ENCODE measurements at regions not wholly inside any gene's neighbourhood (a gene's known extent, or its start where the extent isn't known, plus 50 kb on each side); places are given as distances from the start of the nearest gene placed in this dataset.

DNA sequence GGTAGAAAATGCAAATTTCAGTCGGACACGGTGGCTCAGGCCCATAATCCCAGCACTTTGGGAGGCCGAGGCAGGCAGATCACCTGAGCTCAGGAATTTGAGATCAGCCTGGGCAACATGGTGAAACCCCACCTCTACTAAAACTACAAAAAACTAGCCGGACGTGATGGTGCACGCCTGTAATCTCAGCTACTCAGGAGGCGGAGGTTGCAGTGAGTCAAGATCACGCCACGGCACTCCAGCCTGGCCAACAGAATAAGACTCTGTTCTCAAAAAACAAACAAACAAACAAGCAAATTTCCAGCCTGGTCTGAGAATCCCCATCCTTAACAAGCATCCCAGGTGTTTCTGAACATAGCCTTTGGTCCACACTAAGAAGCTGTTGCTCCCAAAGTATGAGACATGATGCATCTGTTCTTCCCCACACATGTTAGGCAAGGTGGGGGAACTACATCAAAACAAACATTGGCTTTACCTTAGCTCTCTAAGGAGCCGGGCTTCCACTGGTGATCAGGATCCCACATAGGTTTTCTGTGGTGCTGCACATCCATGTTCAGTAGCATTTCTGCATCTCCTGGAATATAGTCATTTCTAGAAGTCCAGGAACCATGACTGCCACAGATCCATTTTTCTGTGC is 92.5 kb upstream of the DMRT1 start:
- peaks cover 10% of the 10 kb centered on the region for H3K4me1 ChIP-seq (replicated peaks)
- H3K9me3 ChIP-seq = no peaks in the 10 kb centered on the region
- WGBS = 38% methylated on average over 10 of the region's 10 CpGs
- no peaks in the 10 kb centered on the region for H3K27me3 ChIP-seq (replicated peaks; ENCODE audit: insufficient read depth)
- peak; percentile 52 for TF ChIP-seq POLR2AphosphoS5 (IDR thresholded peaks at IDR 0.05)
- no peak for TF ChIP-seq POLR2A (IDR thresholded peaks at IDR 0.05)
- no peaks in the 10 kb centered on the region for H3K36me3 ChIP-seq
- no peak overlapping the region for H3K4me3 ChIP-seq
- peak; percentile 49 for DNase-seq (ENCODE audit: low spot score)
- peak overlapping the region; percentile 66 to 75 for H3K27ac ChIP-seq
- intact Hi-C loops (cut with DNase I) = loop anchor here (5.0 kb wide), 1 partner anchor 42 kb away; no protein-coding TSS in a partner anchor

- no peak for TF ChIP-seq POLR2A (IDR thresholded peaks at IDR 0.05)
- TF ChIP-seq CTCF (IDR thresholded peaks at IDR 0.05) = no peak
- no peak for TF ChIP-seq POLR2AphosphoS5 (IDR thresholded peaks at IDR 0.05)
- intact Hi-C loops (cut with DNase I) = loop anchor here (5.0 kb wide), 1 partner anchor 42 kb away; no protein-coding TSS in a partner anchor
- peak overlapping the region in 1 of 2 donors; percentile 75 for H3K27ac ChIP-seq
- DNase-seq (ENCODE audit: low spot score) = no peak
- H3K9me3 ChIP-seq = no peaks in the 10 kb centered on the region
- peaks cover 8% of the 10 kb centered on the region for H3K4me1 ChIP-seq (replicated peaks)
- WGBS = 44% methylated on average over 5 of the region's 5 CpGs
- no peaks in the 10 kb centered on the region for H3K36me3 ChIP-seq
- H3K27me3 ChIP-seq (replicated peaks; ENCODE audit: insufficient read depth) = no peaks in the 10 kb centered on the region
- H3K4me3 ChIP-seq = no peak overlapping the region
Observed at GRCh38 chr9:749716-750115, 91.8 kb upstream of the DMRT1 start.

DNA sequence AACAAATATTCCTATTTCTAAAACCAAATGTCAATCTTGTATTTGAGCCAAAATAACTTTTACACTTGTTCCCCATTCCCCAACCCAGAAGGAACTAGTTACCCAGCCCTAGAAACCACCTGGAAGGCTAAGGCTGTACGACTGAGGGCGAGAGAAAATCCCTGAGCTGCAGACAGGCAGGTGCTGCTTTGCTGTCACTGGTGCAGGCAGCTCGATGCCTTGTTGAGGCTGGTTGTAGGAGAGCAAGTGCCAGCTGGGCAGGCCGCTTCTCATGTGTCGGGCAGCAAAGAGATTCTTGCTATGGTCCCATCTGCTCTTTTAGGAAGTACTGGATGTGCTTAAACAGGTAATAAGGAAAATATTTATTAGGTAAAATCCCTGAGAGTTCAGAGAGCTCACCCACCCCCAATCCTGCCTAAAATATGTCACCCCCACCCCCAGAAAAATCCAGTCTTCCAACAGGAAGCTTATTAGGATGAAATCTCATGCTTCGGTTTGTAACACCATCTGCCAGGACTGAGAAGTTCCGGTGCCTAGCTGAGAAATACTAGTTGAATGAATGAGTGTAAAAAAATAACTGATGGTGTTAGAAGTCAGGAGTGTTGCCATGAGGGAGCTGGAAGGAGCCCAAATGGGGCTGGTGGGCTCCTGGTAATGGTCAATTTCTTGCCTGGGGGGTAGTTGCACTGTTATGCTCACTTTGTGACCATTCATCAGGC is 91.1 kb upstream of the DMRT1 start:
- DNase-seq (ENCODE audit: low spot score) = no peak
- 74% methylated on average over 7 of the region's 7 CpGs for WGBS
- peaks cover 3% of the 10 kb centered on the region for H3K4me1 ChIP-seq (replicated peaks)
- no peaks in the 10 kb centered on the region for H3K27me3 ChIP-seq (replicated peaks; ENCODE audit: insufficient read depth)
- intact Hi-C loops (cut with DNase I) = no loop called here
- no peak overlapping the region for H3K4me3 ChIP-seq
- no peaks in the 10 kb centered on the region for H3K36me3 ChIP-seq
- TF ChIP-seq POLR2AphosphoS5 (IDR thresholded peaks at IDR 0.05) (no peak), POLR2A (IDR thresholded peaks at IDR 0.05) (no peak), CTCF (IDR thresholded peaks at IDR 0.05) (no peak)
- no peaks in the 10 kb centered on the region for H3K9me3 ChIP-seq
- peak overlapping the region in 1 of 2 donors; percentile 75 for H3K27ac ChIP-seq

DNA sequence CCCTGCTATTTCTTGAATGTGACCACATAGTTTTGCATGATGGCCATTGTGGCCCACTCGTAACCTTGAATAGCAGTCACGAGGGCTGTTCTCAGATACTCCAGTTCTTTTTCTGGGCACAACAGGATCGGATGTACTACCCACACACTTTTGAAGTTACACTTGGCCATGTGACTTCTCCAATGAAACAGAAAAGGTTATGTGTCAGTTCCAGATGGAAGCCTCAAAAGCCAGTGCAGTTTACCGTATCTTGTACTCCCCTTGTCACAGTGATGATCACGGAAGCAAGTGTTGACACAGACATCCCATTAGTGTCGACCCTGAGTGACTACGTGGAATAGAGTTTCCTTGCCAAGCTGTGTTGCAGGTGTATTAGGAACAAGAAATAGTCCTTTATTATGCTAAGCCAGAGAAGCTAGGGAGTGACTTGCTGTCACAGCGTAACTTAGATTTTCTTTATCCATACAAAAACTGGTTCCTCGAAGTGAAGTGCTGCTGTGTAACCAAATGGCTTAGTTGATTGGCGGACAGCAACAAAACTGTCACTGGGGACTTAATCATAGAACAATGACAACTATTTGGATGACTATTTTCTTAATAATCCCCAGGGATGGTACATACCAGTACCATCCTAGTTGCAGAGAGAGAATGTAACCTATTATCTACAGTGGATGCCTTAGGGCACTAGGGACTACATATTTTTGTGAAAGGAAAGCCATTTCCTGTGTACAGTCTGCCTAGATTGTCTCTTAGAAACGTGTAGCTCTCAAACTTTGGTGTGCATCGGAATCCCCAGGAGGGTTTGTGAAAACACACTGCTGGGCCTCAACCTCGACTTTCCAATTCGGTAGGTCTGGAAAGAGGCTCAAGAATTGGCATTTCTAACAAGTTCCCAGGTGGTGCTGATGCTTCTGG is 90.1 kb upstream of the DMRT1 start:
- Histone ChIP-seq H3K9me3 (no peaks in the 10 kb centered on the region), H3K36me3 (no peaks in the 10 kb centered on the region), H3K4me1 (replicated peaks) (peaks cover 3% of the 10 kb centered on the region), H3K4me3 (no peak overlapping the region), H3K27ac (no peak overlapping the region), H3K27me3 (replicated peaks; ENCODE audit: insufficient read depth) (no peaks in the 10 kb centered on the region)
- no peak for DNase-seq (ENCODE audit: low spot score)
- TF ChIP-seq POLR2A (IDR thresholded peaks at IDR 0.05) (no peak), CTCF (IDR thresholded peaks at IDR 0.05) (no peak), POLR2AphosphoS5 (IDR thresholded peaks at IDR 0.05) (no peak)
- 58% methylated on average over 14 of the region's 14 CpGs for WGBS
- intact Hi-C loops (cut with DNase I) = no loop called here

- Histone ChIP-seq H3K27me3 (replicated peaks; ENCODE audit: insufficient read depth) (no peaks in the 10 kb centered on the region), H3K27ac (no peak overlapping the region), H3K4me1 (replicated peaks) (peaks cover 3% of the 10 kb centered on the region), H3K36me3 (no peaks in the 10 kb centered on the region), H3K4me3 (no peak overlapping the region), H3K9me3 (no peaks in the 10 kb centered on the region)
- WGBS = 77% methylated on average over 5 of the region's 5 CpGs
- no peak for TF ChIP-seq CTCF (IDR thresholded peaks at IDR 0.05)
- TF ChIP-seq POLR2A (IDR thresholded peaks at IDR 0.05) = no peak
- TF ChIP-seq POLR2AphosphoS5 (IDR thresholded peaks at IDR 0.05) = no peak
- intact Hi-C loops (cut with DNase I) = no loop called here
- DNase-seq (ENCODE audit: low spot score) = no peak
Observed at GRCh38 chr9:752201-752600, 89.3 kb upstream of the DMRT1 start.

Data from prostate gland (tissue), 2 donors.